HepG2 (cell line): ENCODE measurements at regions not wholly inside any gene's neighbourhood (a gene's known extent, or its start where the extent isn't known, plus 50 kb on each side); places are given as distances from the start of the nearest gene placed in this dataset.

Source experiments
- CHD2 ChIP-seq: IDR thresholded peaks from 2 replicates; pipeline ENCODE4 v1.6.1; 2011; ENCODE audit warnings: low read depth, low read length, improper control_type of control experiment
- EP300 ChIP-seq, 3 experiments: sonication (generic) in 1 of 3; formaldehyde crosslinking in 1 of 3; IDR thresholded peaks; 2 replicates each; pipeline versions ENCODE4 v1.5.1 to v1.6.1; 2011 to 2020; ENCODE audit warnings: low read depth in 2 of 3, low read length in 2 of 3, borderline replicate concordance in 1 of 3, improper control_type of control experiment in 1 of 3, mild to moderate bottlenecking in 1 of 3, missing genetic modification reagents in 1 of 3, moderate library complexity in 1 of 3
- GABPA ChIP-seq, 2 experiments: IDR thresholded peaks; 2 replicates each; pipeline ENCODE4 v1.6.1; 2011 to 2016; ENCODE audit warnings: low read depth in 2 of 2, low read length in 1 of 2, missing biosample characterization in 1 of 2, missing genetic modification characterization in 1 of 2
- JUND ChIP-seq: sonication (generic); formaldehyde crosslinking; IDR thresholded peaks from 2 replicates; pipeline ENCODE4 v1.8.0; 2022; ENCODE audit warnings: mild to moderate bottlenecking, missing genetic modification reagents
- MYC ChIP-seq: sonication (generic); formaldehyde crosslinking; IDR thresholded peaks from 2 replicates; pipeline ENCODE4 v1.9.0; 2021; ENCODE audit warnings: missing genetic modification reagents, borderline replicate concordance
- SMARCE1 ChIP-seq: fragments of 450-650 bp; IDR thresholded peaks from 2 replicates; pipeline ENCODE4 v1.6.1; 2017; ENCODE audit warnings: borderline replicate concordance
- ZNF530 ChIP-seq: sonication (generic); formaldehyde crosslinking; IDR thresholded peaks from 2 replicates; pipeline ENCODE4 v1.5.0; 2020; ENCODE audit warnings: low read depth, mild to moderate bottlenecking, missing genetic modification reagents
- TF ChIP-seq, protein P1 (sequence below): sonication (generic); formaldehyde crosslinking; IDR thresholded peaks from 2 replicates; pipeline ENCODE4 v1.4.0; 2020; ENCODE audit warnings: missing genetic modification reagents

GRCh38 chr2:238701341-238702206 is 146.3 kb upstream of the TWIST2 start:
- TF ChIP-seq ZNF530, result no peak
- TF ChIP-seq EP300 (IDR thresholded peaks at IDR 0.05; ENCODE audit: low read depth in 2 of 2, low read length in 2 of 2), result no peak
- TF ChIP-seq EP300 (CRISPR knock-in tag; IDR thresholded peaks at IDR 0.05; ENCODE audit: borderline replicate concordance), result no peak
- TF ChIP-seq MYC, result no peak
- TF ChIP-seq, protein P1, sequence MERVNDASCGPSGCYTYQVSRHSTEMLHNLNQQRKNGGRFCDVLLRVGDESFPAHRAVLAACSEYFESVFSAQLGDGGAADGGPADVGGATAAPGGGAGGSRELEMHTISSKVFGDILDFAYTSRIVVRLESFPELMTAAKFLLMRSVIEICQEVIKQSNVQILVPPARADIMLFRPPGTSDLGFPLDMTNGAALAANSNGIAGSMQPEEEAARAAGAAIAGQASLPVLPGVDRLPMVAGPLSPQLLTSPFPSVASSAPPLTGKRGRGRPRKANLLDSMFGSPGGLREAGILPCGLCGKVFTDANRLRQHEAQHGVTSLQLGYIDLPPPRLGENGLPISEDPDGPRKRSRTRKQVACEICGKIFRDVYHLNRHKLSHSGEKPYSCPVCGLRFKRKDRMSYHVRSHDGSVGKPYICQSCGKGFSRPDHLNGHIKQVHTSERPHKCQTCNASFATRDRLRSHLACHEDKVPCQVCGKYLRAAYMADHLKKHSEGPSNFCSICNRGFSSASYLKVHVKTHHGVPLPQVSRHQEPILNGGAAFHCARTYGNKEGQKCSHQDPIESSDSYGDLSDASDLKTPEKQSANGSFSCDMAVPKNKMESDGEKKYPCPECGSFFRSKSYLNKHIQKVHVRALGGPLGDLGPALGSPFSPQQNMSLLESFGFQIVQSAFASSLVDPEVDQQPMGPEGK (CRISPR knock-in tag), result no peak
- TF ChIP-seq SMARCE1, result no peak
- TF ChIP-seq JUND (CRISPR knock-in tag), result no peak
- TF ChIP-seq CHD2, result no peak
- TF ChIP-seq GABPA (IDR thresholded peaks at IDR 0.05; ENCODE audit: low read depth, low read length), result no peak
- TF ChIP-seq GABPA (CRISPR knock-in tag; IDR thresholded peaks at IDR 0.05; ENCODE audit: low read depth), result no peak
